ENCODE measurements at regions not wholly inside any gene's neighbourhood (a gene's known extent, or its start where the extent isn't known, plus 50 kb on each side); places are given as distances from the start of the nearest gene placed in this dataset.

DNA sequence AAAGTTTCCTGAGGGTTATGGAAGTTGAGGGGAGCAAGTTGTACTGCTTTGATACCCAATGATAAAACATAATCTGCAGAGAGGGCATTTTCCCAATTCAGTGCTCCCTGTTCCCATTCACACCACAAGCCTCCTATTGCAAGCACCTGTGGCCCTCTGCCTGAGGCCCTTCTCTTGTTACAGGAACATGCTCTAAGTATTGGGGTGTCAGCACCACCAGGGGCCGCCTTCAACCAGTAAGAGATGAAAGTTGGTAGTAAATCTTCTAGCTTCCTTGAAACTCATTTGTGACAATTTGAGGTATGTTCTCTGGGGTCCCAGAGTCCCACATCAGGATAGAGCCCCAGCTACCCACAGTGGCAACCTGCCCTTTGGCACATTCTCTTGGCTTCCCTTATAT, 265.4 kb upstream of the ARHGEF26 start:
- TF ChIP-seq ZNF138 (tag by site-specific recombination; IDR thresholded peaks at IDR 0.05; ENCODE audit: borderline replicate concordance) (no peak), ZNF114 (tag by site-specific recombination; IDR thresholded peaks at IDR 0.05) (no peak), BCL11A (tag by site-specific recombination; IDR thresholded peaks at IDR 0.05; ENCODE audit: low read depth) (no peak), MZF1 (tag by site-specific recombination; IDR thresholded peaks at IDR 0.05; ENCODE audit: borderline replicate concordance) (no peak), ZNF513 (tag by site-specific recombination; IDR thresholded peaks at IDR 0.05) (no peak), CTCF (tag by site-specific recombination; IDR thresholded peaks at IDR 0.05) (no peak), ZNF571 (tag by site-specific recombination; IDR thresholded peaks at IDR 0.05) (no peak), PRDM1 (tag by site-specific recombination; IDR thresholded peaks at IDR 0.05) (no peak)

All from HEK293 (cell line).